Right renal pelvis (tissue), 4 donors: ENCODE measurements at regions not wholly inside any gene's neighbourhood (a gene's known extent, or its start where the extent isn't known, plus 50 kb on each side); places are given as distances from the start of the nearest gene placed in this dataset.
"Not testable (repeated sequence)": the region's sequence is repeated elsewhere in the genome, so short reads cannot be mapped to it uniquely, and the experiment has no call there.

Experiments
- DNase-seq, 4 donors: peaks; one replicate each; pipeline ENCODE4 v3.0.0-alpha.2; 2013; ENCODE audit warnings: low read depth in 4 of 4, low spot score in 3 of 4, missing footprints in 1 of 4

DNA sequence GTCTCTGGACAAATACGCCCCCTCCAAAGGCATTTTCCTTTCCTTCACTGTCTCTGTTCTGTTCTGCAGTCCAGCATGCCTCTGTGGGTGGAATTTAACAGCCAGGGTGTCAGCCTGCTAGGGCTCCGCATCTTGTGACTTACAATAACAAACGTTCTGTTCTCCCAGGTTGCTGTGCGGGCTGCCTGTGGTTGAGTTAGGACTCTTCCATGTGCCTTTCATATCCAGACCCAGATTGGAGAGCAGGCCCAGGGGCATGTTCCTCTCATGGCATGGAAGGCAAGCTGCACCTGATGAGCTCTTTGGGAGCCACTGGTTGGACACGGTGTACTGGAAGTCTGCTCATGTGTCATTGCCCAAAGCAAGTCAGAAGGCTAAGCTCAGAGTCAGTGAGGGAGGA is 742.8 kb upstream of the TPTE start:
- DNase-seq = not testable (repeated sequence)

DNA sequence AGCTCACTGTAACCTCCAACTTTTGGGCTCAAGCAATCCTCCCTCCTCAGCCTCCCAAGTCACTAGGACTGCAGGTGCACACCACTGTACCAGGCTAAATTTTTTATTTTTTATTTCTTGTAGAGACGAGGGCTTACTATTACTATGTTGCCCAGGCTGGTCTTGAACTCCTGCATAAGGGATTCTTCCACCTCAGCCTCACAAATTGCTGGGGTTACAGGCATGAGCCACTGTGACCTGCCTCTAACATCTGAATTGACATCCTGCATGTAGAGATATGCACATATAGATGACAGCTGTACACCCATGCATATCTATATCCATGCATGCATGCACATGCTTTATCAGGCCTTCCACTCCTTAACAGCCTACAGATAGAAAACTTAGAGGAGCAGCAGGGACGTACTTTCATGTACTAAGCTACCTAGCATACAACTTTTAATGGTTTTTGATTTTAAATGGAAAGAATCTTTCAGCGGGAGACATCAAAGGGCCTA is 740.9 kb upstream of the TPTE start:
- DNase-seq = no peak

GRCh38 chr21:9783587-9783986 is 737.8 kb upstream of the TPTE start:
- not testable (repeated sequence) for DNase-seq

DNA sequence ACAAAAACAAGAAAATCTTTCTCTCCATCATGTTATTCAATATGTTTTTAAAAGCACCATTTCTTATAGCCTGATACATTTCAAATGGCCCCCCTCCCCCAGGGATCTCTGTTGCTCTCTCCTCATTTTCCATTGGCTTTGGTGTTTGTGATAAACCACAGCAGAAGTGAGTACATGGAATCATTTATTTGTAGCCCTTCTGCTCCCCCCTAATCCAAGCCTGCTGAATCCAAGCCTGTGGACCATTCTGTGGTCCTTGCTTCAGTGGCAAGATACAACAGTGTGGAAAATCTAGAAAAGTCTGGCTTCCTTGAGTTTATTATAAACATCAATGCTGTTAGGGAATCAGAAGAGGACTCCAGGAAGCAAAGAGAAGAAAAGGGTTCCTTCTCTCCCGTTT is 737.2 kb upstream of the TPTE start:
- not testable (repeated sequence) for DNase-seq

DNA sequence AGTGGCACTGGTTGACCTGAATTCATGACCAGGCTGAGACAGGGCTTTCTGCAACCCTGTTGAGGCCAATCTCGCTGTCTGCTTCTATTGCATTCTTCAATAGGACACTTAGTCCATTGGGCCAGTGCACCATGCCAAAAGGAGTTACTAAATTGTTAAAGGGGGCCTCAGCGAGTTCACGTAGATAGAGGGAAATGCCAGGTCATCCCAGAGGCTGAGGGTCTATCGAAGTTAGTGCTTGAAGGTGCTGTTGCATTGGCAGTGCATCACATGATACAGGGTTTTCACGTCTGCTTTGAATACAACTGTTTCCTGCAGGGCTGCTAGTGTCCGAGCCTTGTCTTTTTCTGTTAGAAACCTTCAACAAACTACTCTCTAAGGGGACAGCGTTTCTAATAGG is 735.3 kb upstream of the TPTE start:
- DNase-seq = not testable (repeated sequence)

DNA sequence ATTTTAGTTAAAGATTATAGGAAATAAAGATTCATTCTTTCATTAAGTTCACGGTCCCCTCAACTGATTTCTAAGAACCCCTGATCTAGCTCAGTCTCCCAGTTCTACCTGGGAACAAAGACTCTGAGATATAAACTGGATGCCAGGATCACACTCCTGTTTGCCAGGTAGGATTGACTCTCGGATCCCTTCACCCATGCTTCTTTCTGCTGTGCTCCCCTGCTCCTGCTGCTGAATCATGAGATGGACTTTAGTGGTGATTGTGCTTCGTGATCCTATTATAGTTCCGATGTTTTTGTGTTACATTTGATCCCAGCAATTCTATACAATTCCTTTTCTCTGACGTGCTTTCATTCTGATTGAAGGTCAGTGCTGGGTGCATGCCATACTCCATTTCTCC is 733.1 kb upstream of the TPTE start:
- not testable (repeated sequence) for DNase-seq

DNA sequence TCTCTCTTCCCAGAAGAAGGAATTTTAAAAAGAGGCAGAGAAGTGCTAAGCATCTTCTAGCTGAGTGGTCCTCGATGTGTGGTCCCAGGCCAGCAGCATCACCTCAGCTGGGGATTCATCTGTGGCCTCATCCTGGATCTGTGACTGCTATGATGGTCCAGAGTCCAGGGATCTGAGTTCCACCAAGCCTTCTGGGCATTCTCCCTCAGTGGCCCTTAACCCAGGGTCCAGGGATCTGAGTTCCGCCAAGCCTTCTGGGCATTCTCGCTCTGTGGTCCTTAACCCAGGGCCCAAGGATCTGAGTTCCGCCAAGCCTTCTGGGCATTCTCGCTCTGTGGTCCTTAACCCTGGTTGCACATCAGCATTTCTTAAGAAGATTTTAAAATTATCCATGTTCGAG is 731.0 kb upstream of the TPTE start:
- not testable (repeated sequence) for DNase-seq

DNA sequence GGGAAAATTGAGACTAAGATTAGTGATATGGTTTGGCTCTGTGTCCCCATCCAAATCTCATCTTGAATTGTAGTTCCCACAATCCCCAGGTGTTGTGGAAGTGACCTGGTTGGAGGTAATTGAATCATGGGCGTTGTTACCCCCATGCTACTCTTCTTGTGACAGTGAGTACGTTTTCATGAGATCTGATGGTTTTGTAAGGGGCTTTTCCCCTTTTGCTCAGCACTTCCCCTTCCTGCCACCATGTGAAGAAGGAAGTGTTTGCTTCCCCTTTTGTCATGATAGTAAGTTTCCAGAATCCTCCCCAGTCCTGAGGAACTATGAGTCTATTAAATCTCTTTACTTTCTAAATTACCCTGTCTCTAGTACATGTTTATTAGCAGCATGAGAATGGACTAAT is 729.9 kb upstream of the TPTE start:
- not testable (repeated sequence) for DNase-seq

DNA sequence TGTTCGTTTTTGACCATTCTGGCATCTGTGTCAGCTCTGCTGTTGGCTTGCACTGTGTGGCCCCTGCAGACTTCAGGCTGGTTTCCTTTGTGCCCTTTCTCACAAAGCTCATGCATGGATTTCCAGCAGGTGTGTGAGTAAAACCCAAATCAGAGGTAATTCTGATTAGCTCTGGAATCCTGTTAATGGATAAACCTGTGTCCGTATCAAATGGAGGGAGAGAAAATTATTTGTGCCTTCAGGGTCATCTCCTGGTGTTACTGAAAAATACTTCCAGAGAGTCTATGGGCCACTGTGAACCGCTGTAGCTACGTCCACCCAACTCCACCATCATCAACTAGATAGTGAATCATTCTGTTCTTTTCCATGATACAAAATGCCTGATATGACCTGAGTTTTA is 726.1 kb upstream of the TPTE start:
- DNase-seq = not testable (repeated sequence)

- DNase-seq = not testable (repeated sequence)
Observed at GRCh38 chr21:9796293-9796692, 725.1 kb upstream of the TPTE start.

DNA sequence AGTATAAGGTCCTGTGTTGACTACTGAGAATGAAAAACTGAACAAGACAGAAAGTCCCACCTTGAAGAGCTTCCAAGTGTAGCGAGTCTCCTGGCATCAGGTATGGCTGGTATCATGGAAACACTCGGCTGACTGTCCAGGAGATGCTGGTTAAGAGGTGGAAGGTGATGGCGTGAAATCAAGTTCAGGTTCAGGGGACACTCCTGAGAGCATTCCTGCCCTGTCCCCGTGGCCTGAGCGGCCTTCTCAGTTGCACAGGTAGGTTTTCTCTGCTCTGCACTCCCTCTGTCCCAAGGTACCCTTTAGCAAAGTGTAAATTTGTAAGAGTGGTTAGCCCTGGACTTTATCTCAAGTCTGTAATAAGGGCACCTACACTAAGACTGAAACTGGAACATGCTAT is 713.7 kb upstream of the TPTE start:
- DNase-seq = not testable (repeated sequence)

- not testable (repeated sequence) for DNase-seq
Observed at GRCh38 chr21:9811223-9812004, 710.0 kb upstream of the TPTE start.

DNA sequence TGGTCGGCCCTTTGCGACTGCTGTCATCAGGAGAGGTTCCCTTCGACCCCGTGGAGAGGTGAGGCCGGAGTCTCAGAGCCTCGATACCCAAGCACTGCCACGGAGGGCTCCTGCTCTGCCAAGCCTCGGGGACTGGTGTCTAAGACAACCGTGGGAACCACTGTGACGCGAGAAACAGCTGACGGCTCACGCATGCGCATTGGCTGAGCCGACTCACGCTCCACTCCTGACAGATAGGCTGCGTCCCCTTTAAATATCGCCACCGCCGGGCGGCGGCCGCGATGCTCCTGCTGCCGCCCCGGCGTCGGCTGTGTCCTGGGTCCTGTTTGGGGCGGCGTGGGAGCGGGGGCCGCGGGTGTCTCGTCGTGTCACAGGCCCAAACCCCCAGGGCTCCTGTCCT is 708.9 kb upstream of the TPTE start:
- DNase-seq = not testable (repeated sequence)

DNA sequence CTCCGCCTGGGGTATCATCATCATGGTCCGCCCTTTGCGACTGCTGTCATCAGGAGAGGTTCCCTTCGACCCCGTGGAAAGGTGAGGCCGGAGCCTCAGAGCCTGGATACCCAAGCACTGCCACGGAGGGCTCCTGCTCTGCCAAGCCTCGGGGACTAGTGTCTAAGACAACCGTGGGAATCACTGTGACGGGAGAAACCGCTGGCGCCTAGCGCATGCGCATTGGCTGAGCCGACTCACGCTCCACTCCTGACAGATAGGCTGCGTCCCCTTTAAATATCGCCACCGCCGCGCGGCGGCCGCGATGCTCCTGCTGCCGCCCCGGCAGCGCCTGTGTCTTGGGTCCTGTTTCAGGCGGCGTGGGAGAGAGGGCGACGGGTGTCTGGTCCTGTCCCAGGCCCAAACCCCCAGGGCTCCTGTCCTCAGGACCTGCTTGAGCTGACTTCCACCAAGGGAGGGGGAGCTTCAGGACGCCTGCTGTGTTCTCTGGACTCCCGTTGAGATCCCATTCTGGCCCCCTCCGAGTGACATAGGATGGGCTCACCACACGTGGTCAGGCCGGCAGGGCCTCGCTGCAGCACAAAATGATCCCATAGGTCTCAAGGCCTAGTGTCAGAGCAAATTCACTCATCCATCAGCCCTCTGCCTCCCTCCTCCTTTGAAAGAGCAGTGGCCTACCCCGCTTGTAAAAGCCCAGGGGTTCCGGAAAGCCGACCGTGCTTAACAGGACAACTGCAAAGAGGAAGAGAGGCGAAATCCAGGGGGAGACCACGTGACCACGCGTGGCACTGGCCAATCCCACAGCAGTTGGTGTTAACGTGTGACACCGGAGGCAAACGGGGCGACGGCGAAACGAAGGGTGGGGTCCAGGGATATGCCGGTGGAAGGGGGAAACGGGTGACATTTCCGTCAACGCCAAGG is 707.2 kb upstream of the TPTE start:
- not testable (repeated sequence) for DNase-seq

- not testable (repeated sequence) for DNase-seq
Observed at GRCh38 chr21:9815181-9815789, 706.1 kb upstream of the TPTE start.

DNA sequence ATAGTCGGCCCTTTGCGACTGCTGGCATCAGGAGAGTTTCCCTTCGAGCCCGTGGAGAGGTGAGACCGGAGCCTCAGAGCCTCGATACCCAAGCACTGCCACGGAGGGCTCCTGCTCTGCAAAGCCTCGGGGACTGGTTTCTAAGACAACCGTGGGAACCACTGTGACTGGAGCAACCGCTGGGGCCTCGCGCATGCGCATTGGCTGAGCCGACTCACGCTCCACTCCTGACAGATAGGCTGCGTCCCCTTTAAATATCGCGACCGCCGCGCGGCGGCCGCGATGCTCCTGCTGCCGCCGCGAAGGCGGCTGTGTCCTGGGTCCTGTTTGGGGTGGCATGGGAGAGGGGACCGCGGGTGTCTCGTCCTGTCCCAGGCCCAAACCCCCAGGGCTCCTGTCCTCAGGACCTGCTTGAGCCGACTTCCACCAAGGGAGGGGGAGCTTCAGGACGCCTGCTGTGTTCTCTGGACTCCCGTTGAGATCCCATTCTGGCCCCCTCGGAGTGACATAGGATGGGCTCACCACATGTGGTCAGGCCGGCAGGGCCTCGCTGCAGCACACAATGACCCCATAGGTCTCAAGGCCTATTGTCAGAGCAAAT is 704.5 kb upstream of the TPTE start:
- DNase-seq = not testable (repeated sequence)

DNA sequence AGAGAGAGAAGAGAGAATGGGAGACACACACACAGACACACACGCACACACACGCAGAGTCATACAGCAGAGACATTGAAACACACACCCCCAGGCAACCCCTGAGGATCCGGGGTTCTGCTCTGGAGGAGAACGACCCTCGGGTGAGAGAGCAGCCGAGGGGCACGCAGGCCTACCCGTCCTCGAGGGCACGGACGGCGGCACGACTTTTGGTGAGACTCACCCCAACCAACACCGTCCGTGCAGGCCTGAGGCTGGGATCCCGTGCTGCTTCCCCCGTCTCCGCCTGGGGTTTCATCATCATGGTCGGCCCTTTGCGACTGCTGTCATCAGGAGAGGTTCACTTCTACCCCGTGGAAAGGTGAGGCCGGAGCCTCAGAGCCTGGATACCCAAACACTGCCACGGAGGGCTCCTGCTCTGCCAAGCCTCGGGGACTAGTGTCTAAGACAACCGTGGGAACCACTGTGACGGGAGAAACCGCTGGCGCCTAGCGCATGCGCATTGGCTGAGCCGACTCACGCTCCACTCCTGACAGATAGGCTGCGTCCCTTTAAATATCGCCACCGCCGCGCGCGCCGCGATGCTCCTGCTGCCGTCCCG is 703.4 kb upstream of the TPTE start:
- not testable (repeated sequence) for DNase-seq

DNA sequence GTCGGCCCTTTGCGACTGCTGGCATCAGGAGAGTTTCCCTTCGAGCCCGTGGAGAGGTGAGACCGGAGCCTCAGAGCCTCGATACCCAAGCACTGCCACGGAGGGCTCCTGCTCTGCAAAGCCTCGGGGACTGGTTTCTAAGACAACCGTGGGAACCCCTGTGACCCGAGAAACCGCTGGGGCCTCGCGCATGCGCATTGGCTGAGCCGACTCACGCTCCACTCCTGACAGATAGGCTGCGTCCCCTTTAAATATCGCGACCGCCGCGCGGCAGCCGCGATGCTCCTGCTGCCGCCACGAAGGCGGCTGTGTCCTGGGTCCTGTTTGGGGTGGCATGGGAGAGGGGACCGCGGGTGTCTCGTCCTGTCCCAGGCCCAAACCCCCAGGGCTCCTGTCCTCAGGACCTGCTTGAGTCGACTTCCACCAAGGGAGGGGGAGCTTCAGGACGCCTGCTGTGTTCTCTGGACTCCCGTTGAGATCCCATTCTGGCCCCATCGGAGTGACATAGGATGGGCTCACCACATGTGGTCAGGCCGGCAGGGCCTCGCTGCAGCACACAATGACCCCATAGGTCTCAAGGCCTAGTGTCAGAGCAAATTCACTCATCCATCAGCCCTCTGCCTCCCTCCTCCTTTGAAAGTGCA is 701.7 kb upstream of the TPTE start:
- DNase-seq = not testable (repeated sequence)

GRCh38 chr21:9820579-9820978 is 700.8 kb upstream of the TPTE start:
- DNase-seq = not testable (repeated sequence)

- not testable (repeated sequence) for DNase-seq
Observed at GRCh38 chr21:9821472-9821871, 699.9 kb upstream of the TPTE start.
